Fibroblast of peridontal ligament (primary cell): ENCODE measurements at regions not wholly inside any gene's neighbourhood (a gene's known extent, or its start where the extent isn't known, plus 50 kb on each side); places are given as distances from the start of the nearest gene placed in this dataset.
A peak's percentile ranks its signal among the peaks of the same experiment; 100 is the strongest.

Experiments used
- DNase-seq: peaks from one replicate; pipeline ENCODE4 v3.0.0-alpha.2; 2010; ENCODE audit errors: extremely low read depth

DNA sequence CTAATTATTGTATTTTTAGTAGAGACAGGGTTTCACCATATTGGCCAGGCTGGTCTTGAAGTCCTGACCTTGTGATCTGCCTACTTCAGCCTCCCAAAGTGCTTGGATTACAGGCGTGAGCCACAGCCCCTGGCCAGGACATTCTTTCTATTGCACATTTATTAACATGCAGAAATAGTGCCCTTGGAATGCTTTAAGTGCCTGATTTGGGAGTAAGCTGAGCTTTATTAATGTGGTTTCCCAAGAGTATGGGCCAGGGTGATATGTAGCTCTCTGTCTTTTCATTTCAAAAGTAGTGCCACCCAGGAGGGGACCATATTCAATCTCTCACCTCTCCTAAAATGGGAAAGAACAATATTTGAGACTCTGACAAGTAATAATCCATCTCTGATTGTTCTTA lies 970.7 kb downstream of the KCNMA1 start:
- no peak for DNase-seq

DNA sequence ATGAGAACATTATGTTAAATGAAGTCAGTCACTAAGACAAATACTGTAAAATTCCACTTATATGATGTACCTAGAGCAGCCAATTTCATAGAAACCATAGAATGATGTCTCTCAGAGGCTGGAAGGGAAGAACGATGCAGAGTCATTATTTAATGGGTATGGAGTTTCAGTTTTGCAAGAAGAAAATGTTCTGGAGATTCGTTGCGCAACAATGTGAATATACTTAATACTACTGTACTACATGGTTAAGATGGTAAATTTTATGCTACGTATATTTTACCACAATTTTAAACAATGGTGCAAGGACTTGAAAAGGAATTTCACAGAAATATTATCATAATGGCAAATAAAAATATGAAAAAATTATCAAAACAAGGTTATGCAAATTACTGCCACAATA lies 972.6 kb downstream of the KCNMA1 start:
- no peak for DNase-seq

DNA sequence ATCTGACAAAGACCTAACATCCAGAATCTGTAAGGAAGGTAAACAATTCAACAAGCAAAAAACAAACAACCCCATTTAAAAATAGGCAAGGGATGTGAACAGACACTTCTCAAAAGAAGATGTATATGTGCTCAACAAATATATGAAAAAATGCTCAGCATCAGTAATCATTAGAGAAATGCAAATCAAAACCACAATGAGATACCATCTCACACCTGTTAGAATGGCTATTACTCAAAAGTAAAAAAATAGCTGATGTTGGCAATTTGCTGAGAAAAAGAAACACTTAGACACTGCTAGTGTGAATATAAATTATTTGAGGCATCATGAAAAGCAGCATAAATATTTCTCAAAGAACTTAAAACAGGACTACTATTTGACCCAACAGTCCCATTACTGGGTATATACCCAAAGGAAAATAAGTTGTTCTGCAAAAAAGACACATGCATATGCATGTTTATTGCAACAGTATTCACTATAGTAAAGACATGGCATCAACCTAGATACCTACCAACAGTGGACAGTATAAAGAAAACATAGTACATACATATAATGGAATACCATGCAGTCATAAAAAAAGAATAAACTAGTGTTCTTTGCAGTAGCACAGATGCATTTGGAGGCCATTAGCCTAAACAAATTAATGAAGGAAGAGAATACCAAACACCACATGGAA lies 980.1 kb downstream of the KCNMA1 start:
- DNase-seq = no peak

- DNase-seq = no peak
Measured at GRCh38 chr10:76651154-76651553, 986.5 kb downstream of the KCNMA1 start.

- peak; percentile 90 for DNase-seq
Measured at GRCh38 chr10:76649723-76650127, 987.9 kb downstream of the KCNMA1 start.

DNA sequence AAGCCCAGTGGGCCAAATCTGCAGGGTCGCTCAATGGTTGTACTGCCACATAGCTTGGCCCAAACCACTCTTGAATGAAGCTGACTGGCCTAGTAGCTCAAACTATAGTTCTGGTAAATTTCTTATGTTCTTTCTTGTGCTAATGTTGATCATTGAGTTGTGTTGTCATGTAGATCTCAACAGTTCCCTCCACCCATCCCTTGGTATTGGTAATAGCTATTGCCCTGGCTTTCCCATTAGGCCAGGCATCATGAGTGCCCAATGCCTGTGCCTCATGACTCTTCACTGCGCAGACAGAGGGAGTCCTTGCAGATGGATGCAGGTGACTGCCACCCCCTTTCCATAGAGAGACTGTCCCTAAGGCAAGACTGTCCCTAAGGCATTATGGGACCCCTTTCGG lies 988.4 kb downstream of the KCNMA1 start:
- no peak for DNase-seq

GRCh38 chr10:76647301-76647700 lies 990.3 kb downstream of the KCNMA1 start:
- peak; percentile 14 for DNase-seq

DNA sequence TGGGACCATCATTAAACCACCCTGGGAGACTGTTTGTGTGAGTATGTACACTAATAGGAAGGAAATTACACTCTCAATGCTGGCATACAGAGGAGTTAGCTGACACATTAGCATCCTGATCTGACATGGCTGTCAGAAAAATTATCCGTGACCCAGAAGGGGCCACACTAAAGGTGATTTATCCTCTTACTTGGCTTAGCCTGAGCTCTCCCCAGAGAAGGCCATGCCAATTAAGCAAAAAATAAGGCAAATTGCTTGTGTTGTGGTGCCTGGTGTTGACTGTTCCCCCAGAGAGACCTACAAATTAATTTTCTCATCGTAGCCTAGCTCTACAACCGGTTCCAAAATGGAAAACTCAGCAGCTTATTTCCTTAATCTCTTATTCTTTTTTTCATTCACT lies 992.3 kb downstream of the KCNMA1 start:
- DNase-seq = no peak

DNA sequence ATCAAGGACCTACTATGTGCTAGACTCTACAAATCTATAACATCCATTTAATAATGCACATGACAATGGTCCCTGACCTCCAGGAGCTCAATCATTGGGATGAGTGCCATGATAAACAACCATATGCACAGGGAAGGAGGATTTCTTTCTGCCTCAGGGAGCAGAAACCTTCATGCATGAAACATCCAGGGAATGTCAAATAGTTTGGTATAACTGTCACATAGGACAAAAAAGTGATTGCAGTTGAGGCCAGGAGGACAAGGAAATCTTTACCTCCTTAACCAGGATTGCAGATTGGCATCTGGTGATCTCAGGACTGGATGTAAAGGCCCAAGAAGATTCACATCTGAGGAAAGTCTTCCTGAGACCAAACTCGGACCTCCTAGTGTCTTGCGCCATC lies 993.1 kb downstream of the KCNMA1 start:
- DNase-seq = no peak

DNA sequence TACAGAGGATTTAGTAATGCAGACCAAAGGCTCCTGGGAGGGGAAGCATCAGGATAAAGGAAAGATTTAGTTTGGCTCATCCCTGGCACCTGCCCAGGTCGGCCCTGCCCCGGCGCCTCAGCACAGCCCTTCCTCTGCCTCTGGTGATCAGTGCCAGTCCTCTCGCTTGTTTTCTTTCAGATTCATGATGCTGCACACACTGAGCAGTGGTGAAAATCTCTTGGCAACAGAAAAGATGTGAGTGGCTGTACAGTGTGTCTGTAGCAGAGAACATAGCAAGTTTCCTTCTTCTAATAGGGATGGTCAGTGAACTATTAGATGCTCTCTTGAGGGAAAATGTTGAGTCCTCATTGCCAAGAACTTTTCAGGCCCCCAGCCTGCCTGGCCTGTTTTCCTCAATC lies 994.1 kb downstream of the KCNMA1 start:
- no peak for DNase-seq

DNA sequence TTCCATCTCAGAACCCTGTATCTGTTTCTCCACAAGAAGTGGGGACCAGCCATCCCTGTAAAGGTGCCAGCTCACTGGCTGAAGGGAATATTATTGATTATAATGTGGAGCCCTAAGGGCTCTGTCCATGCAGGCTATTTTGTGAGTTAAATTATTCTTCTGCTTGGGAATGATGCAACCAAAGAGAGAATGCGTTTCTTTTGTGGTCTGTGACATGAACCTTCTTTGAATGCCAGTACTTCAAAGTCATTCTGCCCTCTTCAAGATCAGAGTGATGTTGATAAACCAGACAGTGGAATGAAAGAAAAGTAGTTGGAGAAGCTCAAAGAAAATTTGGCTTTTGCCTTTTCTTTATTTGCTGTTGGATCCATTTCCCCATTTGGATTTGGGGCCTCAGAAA lies 995.2 kb downstream of the KCNMA1 start:
- peak; percentile 31 for DNase-seq

GRCh38 chr10:76641215-76641614 lies 996.4 kb downstream of the KCNMA1 start:
- no peak for DNase-seq

DNA sequence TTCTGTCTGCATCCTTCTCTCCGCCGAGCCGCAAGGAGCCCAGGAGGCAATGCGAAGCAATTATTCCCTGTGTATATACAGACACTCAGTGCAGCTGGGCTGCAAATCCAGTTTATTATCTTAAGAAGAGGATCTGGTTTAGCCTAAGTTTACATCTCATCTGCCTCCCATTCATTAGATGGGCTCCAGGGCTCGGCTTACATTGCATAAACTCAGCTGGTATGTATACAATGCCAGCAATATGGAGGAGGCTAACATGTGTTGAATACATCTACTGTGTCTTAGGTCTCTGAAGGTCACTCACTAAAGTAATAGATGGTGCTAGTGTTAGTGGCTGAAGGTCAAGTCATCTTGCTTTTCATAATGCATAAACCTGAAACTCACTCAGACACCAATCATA lies 996.8 kb downstream of the KCNMA1 start:
- peak; percentile 51 for DNase-seq

DNA sequence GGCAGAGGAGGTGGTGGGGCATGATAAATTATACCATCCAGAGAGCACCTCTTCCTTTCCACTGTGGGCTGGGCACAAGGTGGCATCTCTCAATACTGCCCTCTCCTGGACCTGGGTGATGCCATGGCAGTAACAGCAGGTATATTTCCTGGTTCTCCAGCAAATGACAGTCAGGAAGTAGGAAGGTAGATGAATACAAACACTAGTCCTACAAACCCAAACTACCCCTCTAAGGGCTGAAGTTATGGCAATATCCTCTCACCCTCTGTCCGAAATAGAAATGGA lies 1004.9 kb downstream of the KCNMA1 start:
- no peak for DNase-seq

DNA sequence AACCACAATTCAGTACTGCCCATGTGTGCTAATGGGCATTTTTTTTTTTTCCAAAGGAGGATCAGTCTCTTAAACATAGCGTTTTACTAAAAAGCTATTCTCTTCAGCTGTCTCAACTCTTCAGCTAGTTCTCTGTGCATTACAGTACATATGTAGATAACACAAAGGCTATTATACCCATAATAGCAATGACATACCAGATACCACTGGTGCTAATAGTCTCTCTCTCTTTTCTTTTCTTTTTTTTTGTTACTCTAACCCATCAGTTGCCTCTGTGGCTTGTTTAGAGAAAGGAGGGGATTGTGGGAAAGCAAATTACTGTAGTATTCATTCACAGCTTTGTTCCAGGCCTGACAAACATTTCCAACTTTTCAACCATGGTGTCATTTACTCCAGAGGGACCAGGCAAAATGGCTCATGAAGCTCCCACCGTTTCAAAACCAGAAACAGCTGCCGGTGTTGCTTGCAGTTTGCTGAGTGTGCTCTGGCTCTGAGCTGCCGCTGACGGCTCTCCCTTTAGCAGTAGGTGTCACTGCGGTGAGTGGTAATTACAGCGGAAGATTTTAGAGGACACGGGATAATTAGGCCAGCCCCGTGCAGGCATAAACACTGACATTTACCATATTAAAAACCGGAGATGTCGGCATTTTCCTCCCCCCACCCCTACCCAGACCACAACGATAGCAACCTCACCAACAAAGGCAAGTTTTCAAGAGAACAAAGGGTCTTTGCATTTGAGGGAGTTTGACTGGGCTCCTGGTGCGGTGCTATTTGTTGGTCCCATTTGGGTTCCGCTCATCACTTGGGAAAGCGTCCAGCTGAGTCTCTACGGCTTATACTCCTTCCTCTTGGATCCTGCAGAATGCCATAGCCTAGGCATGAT lies 1005.5 kb downstream of the KCNMA1 start:
- DNase-seq = peak; percentile 27

GRCh38 chr10:76631036-76631670 lies 1006.5 kb downstream of the KCNMA1 start:
- DNase-seq = no peak

DNA sequence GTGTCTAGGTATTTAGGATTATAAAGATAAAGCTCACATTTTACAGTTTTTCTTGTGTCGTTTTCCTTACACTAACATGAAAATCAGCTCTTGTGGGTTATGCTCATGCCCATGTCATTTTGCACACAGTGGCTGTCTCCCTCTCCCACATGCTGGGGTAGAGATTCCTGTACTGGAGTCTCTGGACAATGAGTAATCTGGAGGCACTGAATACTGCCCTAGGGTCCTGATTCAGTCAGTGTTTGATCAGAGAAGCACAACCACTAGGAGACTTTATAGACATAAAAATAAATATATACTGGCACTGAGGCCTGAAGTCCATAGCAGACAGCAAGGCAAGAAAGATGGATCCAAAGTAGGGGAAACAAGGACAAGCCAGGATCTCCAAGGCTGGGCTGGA lies 1008.8 kb downstream of the KCNMA1 start:
- no peak for DNase-seq

DNA sequence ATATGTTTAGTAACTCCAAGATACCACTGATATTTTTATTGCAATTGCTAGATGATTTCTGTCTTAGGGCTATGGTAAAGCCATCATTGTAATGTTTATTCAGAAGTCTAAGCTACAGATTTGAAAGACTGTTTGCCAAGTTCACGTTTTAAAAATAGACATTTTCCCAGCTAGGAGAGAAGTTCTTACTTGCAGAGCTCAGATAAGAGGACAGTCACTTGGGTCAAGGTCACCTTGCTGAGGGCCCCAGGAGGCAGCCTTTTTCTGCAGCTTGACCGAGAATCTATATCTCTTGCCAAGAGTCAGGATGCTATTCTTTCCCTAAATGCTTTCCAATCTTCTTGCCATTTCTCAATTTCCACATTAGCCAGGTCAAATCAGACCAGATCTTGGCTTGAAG lies 1011.2 kb downstream of the KCNMA1 start:
- no peak for DNase-seq

DNA sequence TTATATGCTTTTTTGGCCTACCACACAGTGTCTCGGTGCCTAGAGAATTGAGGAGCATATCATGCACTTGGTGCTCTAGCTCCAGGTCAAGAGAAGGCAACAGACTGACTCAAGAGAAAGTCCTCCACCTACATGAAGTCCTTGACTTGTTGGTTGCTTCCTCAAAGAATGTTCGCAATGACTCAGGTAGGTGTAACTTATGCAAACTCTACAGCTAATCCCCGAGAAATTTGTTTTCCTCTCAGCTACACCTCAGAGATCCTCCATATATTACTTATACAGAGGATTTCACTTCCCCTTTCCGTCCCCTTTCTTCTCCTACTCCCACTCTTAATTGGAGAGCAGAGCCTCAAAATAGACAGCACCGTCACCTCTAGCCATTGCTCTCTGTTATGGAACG lies 1013.1 kb downstream of the KCNMA1 start:
- no peak for DNase-seq

GRCh38 chr10:76621886-76622620 lies 1015.6 kb downstream of the KCNMA1 start:
- DNase-seq = peak; percentile 27

DNA sequence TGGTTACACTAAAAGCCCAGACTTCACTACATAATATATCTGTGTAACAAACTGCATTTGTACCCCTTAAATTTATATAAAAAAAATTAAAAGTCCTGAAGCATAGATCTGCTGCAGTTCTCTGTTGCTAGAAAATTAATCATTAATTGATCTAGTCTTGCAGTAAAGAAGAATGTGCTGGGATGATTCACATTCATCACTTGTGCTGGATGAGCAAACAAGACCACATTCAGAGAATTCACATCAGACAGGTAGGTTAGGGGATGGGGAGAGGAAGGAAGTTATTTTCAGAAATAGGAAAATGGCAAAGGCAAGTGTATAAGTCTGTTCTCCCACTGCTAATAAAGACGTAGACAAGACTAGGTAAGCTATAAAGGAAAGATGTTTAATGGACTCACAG lies 1019.0 kb downstream of the KCNMA1 start:
- DNase-seq = no peak

GRCh38 chr10:76618171-76618570 lies 1019.4 kb downstream of the KCNMA1 start:
- no peak for DNase-seq
